Ureter (tissue), 1 donor: ENCODE measurements at regions not wholly inside any gene's neighbourhood (a gene's known extent, or its start where the extent isn't known, plus 50 kb on each side); places are given as distances from the start of the nearest gene placed in this dataset.
A peak's percentile ranks its signal among the peaks of the same experiment; 100 is the strongest.
"Not testable (repeated sequence)": the region's sequence is repeated elsewhere in the genome, so short reads cannot be mapped to it uniquely, and the experiment has no call there.

Experiments used
- DNase-seq: peaks from one replicate; pipeline ENCODE4 v3.0.0-alpha.2; 2020; ENCODE audit warnings: low spot score
- donor health status: DM: yes; HTN: yes; CAD: no.

DNA sequence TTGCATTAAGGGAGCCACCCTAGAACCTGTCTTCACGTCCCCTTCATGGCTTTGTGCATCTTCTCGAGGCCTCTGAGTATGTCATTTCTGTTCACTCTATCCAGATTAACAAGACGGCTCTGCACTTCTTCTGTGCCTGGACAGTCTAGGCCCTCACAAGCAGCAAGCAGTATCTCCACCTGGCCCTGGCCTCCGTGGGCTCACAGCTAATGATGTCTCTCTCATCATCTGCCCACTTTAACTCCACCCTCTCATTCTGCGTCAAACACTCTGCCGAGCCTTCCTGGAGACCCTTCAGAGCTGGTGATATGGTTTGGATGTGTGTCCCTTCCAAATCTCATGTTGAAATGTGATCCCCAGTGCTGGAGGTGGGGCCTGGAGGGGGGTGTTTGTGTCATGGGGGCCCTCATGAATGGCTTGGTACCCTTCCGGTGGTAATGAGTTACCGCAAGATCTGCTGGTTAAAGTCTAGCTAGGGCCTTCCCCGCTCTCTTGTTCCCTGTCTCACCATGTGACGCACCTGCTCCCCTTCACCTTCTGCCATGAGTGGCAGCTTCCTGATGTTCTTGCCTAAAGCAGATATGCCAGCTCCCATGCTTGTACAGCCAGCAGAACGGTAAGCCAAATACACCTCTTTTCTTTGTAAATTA is 132.5 kb upstream of the ID2 start:
- DNase-seq = no peak

DNA sequence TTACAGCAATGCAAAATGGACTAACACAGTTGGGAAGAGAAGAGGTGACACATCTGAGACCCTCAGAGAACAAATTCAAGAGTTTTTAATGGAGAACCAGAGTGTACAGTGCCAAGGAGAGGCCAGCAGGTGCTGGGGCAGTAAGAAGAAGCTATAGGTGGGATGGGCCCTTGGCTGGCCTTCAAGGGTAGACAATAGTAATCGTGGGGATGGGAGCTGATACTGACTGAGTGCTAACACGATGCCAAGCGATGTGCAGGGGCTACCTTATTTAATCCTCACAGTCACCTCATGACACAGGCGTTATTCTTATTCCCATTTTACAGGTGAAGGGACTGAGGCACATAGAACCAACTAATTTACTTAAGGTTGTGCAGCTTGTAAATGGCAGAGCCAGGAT is 131.9 kb upstream of the ID2 start:
- DNase-seq = no peak

- DNase-seq = no peak
Measured at GRCh38 chr2:8550481-8550880, 131.4 kb upstream of the ID2 start.

- DNase-seq = no peak
Measured at GRCh38 chr2:8550937-8551621, 130.8 kb upstream of the ID2 start.

GRCh38 chr2:8551622-8552074 is 130.2 kb upstream of the ID2 start:
- no peak for DNase-seq

- DNase-seq = no peak
Measured at GRCh38 chr2:8552293-8552801, 129.5 kb upstream of the ID2 start.

- no peak for DNase-seq
Measured at GRCh38 chr2:8553643-8554042, 128.2 kb upstream of the ID2 start.

GRCh38 chr2:8554296-8554806 is 127.5 kb upstream of the ID2 start:
- peak; percentile 37 for DNase-seq

DNA sequence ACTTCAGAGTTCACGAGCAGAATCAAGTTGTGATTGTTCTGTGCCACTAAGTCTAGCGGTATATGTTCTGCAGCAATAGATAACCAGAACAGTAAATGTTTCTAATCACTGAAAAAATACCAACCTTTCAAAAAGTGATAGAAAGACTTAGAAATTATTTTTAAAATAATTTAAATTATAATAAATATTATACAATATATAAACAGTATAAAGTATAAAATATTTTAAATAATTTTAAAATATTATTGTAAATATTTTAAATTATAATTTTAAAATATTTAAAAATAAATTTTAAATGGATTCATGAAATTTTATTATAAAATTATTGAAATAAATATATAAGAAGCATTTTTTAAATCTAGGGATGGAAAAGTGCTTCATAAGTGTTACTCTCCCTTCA is 126.3 kb upstream of the ID2 start:
- DNase-seq = no peak

DNA sequence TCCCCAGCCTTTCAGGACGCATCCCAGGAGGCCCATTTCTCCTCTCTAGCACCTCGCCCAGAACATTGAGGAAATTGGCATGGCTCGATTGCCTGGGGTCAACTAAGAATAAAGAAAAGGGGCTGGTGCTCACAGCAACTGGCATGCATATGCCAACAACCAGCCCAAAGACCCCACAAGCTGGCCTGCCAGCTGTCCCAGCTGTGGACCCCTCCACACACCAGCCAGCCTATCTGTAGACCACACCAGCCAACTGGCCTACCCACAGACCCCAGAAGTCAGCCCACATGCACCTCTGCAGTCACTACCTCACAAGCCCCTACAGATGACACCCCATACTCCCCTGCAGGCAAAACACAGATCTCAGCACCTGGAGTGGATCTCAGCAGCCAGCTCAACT is 123.8 kb upstream of the ID2 start:
- DNase-seq = no peak

DNA sequence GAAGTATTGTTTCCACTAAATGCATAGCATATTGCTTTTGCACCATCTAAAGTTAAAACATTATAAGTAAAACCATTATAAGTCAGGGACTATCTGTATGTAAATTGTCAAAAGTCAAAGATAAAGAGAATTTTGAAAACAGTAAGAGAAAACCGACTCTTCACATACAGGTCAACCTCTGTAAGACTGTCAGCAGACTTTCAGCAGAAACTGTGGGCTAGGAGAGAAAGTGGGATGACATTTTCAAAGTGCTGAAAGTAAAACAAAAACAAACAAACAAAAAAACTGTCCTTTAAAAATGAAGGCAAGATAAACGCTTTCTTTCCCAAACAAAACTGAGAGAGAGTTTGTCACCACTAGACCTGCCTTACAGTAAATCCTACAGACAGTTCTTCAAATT is 122.9 kb upstream of the ID2 start:
- no peak for DNase-seq

DNA sequence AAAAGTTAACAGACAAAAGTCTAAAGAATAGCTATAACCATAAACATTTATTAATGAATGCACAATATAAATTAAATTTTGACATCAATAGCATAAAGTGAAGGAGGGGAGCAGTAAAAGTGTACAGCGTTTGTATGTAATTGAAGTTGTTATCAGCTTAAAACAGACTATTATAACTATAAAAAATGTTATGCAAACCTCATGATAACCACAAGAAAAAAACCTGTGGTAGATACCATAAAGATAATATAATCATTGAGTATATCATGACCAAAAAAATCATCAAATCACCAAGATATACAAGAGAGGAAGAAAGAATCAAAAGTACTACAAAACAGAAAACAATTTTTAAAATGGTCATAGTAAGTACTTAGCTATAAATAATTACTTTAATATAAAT is 122.1 kb upstream of the ID2 start:
- no peak for DNase-seq

- not testable (repeated sequence) for DNase-seq
Measured at GRCh38 chr2:8561692-8562091, 120.2 kb upstream of the ID2 start.

GRCh38 chr2:8563814-8564474 is 117.9 kb upstream of the ID2 start:
- DNase-seq = peak; percentile 20

DNA sequence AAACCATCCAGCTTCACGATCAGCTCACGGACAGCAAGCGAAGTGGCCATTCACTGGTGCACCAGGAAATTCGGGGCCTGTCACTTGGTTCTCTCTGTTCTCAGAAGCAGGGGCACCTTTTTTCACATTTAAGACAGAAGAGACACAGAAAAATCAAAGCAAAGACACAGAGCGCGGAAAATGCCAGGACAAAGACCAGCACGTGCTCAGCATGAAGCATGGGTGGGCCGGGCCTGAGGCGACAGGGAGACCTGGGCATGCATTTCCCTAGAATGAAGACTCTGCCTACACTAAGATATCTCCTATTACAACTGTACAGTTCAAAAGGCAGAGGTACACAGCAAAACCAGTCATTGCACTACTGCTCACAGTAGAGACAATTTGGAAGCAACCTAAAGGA is 117.4 kb upstream of the ID2 start:
- peak; percentile 24 for DNase-seq

- DNase-seq = peak; percentile 34
Measured at GRCh38 chr2:8565399-8566154, 116.3 kb upstream of the ID2 start.

GRCh38 chr2:8566155-8566670 is 115.6 kb upstream of the ID2 start:
- no peak for DNase-seq

DNA sequence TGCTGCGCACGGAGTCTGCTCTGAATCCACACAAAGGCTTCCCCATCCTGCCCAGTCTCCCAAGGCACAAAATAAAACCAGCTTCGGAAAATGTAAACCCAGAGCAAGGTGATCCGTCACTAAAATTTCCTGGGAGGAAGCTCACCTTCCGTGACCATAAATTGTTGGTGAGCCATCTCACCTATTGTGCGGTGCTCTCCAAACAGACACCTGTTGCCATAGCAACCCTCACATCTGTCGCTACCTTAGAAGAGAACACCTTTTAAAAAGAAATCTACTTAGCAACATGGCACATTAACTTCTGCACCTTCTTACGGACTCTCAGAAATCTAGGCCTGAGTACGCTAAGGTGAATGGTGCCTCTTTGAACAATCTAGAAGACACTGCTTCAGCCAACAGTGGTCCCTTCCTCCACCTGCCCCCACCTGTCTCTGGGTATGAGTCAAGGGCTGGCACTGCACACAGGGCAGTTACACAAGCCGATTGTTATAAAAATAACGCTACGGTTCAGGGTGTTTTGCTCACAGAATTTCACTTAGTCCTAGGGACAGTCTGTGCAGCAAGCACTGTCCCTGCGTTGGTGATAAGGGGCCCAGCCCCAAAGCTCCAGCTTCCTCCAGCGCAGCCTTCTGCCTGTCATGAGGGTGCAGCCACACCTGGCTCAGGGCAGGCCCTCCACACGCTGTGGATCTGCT is 114.9 kb upstream of the ID2 start:
- no peak for DNase-seq

- DNase-seq = peak; percentile 27
Measured at GRCh38 chr2:8567469-8568260, 114.2 kb upstream of the ID2 start.
